Nephron progenitor cell (in vitro differentiated cells): ENCODE measurements at regions not wholly inside any gene's neighbourhood (a gene's known extent, or its start where the extent isn't known, plus 50 kb on each side); places are given as distances from the start of the nearest gene placed in this dataset.
A peak's percentile ranks its signal among the peaks of the same experiment; 100 is the strongest.

Experiments used
- DNase-seq: peaks from one replicate; pipeline ENCODE4 v3.0.0; 2021
- H3K27ac Mint-ChIP-seq: 2 replicates; pipeline ENCODE4 v1.8.0; 2021; ENCODE audit warnings: mild to moderate bottlenecking, moderate library complexity, mixed read lengths
- H3K27me3 Mint-ChIP-seq: 2 replicates; pipeline ENCODE4 v1.8.0; 2021; ENCODE audit warnings: mild to moderate bottlenecking, low read depth, mixed read lengths; ENCODE audit not compliant: poor library complexity
- H3K36me3 Mint-ChIP-seq: 2 replicates; pipeline ENCODE4 v1.8.0; 2021; ENCODE audit warnings: low read depth, mixed read lengths
- H3K4me1 Mint-ChIP-seq: 2 replicates; pipeline ENCODE4 v1.8.0; 2021; ENCODE audit warnings: mixed read lengths
- H3K4me3 Mint-ChIP-seq: 2 replicates; pipeline ENCODE4 v1.8.0; 2021; ENCODE audit warnings: mild to moderate bottlenecking, moderate library complexity, mixed read lengths
- H3K9me3 Mint-ChIP-seq: 2 replicates; pipeline ENCODE4 v1.8.0; 2021; ENCODE audit warnings: mild to moderate bottlenecking, moderate library complexity, mixed read lengths
- TF ChIP-seq, protein P1 (sequence below): fragments of 200-600 bp; sonication (generic); IDR thresholded peaks from 2 replicates; pipeline ENCODE4 v1.5.0; 2021; ENCODE audit warnings: antibody characterized with exemption

DNA sequence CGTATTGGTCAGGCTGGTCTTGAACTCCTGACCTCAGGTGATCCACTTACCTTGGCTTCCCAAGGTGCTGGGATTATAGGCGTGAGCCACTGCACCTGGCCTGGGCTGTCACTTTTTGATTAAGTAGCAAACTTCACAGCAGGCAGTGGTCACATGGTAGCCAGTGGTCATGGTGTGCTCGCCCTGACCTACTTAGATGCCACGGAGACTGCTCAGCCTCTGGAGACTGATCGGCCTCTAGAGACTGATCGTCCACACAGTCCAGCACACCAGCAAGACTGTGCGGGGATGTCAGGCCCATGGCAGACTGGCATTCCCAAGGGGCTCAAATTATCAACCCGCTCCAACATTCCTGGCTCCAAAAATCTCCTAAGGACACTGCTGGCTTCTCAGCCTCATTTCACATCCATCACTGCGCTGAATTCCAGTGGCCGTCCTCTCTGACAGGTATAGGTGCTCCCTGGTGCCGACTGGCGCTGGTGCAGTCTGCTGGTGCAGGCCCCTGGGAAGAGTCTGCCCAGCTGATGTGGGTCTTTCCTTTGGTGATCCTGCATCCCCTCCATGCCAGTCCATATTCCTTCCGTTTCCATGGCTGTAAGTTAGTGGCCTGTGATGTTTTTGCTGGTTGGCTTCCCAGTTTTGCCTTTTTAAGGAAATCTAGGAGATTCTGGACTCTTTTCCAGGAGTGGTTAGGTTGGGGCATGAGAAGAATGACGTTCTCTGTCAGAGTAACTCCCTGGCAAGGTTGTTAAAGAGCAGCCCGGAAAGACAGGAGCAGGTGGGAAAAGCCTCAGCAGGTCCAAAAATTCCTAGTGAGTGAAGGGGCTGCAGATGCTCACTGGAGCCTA lies 374.5 kb upstream of the HS6ST1 start:
- TF ChIP-seq, protein P1, sequence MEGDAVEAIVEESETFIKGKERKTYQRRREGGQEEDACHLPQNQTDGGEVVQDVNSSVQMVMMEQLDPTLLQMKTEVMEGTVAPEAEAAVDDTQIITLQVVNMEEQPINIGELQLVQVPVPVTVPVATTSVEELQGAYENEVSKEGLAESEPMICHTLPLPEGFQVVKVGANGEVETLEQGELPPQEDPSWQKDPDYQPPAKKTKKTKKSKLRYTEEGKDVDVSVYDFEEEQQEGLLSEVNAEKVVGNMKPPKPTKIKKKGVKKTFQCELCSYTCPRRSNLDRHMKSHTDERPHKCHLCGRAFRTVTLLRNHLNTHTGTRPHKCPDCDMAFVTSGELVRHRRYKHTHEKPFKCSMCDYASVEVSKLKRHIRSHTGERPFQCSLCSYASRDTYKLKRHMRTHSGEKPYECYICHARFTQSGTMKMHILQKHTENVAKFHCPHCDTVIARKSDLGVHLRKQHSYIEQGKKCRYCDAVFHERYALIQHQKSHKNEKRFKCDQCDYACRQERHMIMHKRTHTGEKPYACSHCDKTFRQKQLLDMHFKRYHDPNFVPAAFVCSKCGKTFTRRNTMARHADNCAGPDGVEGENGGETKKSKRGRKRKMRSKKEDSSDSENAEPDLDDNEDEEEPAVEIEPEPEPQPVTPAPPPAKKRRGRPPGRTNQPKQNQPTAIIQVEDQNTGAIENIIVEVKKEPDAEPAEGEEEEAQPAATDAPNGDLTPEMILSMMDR = no peak
- no peak for DNase-seq
- Mint-ChIP-seq H3K36me3 (no peaks in the 10 kb centered on the region), H3K4me3 (no peak overlapping the region), H3K9me3 (no peaks in the 10 kb centered on the region), H3K27ac (no peak overlapping the region), H3K4me1 (no peaks in the 10 kb centered on the region), H3K27me3 (peaks cover 25% of the 10 kb centered on the region)

DNA sequence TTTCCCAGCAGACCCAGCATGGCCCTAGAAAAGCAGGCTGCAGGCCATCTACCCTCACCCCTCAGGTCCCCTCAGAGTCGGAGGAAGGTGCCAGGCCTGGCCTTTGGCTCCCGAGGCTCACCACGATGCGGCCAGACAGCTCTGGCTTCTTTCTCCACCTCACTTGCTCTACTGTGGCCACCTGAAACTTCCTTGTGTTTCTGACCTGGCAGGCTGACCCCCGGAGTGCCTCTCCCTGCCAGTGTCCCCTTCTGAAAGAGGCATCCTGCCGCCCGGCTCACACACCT lies 375.0 kb upstream of the HS6ST1 start:
- TF ChIP-seq, protein P1 = no peak
- Mint-ChIP-seq H3K4me3 (no peak overlapping the region), H3K36me3 (no peaks in the 10 kb centered on the region), H3K9me3 (no peaks in the 10 kb centered on the region), H3K27ac (no peak overlapping the region), H3K27me3 (peaks cover 25% of the 10 kb centered on the region), H3K4me1 (no peaks in the 10 kb centered on the region)
- DNase-seq = no peak

DNA sequence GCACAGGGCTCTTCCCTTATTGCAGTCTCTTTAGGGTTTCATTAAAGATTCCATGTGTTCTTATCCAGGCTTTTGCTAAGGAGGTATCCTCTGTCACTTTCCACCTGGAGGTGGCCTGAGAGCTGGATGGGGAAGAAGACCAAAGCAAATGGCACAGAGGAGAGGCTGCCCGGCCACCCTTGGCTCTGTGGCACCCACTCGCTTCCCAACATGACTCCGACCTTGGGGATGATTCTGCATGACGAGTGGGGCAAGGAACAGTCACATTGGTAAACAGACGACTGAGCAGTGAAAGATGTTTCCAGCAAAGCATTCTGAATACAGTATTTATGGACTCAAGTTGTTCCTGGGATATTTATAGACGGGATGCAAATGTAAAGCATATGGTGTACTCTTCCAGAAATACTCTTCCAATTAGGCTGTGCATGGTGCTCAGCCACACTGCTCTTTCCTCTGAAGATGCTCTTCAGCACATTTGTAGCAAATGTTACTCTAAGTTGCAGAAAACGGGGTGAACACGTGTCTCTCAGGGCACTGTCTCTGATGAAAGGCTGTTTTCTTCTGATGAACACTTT lies 377.1 kb upstream of the HS6ST1 start:
- DNase-seq = no peak
- no peaks in the 10 kb centered on the region for H3K36me3 Mint-ChIP-seq
- H3K9me3 Mint-ChIP-seq = peaks cover 6% of the 10 kb centered on the region
- no peak overlapping the region for H3K4me3 Mint-ChIP-seq
- no peaks in the 10 kb centered on the region for H3K4me1 Mint-ChIP-seq
- H3K27me3 Mint-ChIP-seq = peaks cover 19% of the 10 kb centered on the region
- TF ChIP-seq, protein P1 = no peak
- peak overlapping the region; percentile 73 for H3K27ac Mint-ChIP-seq

DNA sequence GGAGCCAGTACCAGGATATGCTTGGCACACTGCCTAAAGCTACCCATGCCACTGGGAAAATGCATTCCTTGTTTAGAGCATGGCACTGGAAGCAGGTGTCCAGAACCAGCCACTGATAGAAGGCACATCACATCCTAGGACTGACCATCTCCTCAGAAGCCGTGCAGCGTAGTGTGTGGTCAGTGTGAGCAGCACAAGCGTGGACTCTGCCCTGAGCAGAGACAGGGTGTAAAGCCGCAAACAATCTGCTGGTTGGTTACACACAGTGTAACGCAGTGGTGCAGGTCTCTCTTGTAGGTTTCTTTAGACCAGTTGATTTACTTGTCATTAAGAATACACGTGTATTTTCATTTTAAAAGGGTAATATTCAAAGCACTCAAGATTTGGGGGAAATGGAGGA lies 377.8 kb upstream of the HS6ST1 start:
- Mint-ChIP-seq H3K4me3 (no peak overlapping the region), H3K36me3 (no peaks in the 10 kb centered on the region), H3K9me3 (peaks cover 6% of the 10 kb centered on the region), H3K27me3 (peaks cover 19% of the 10 kb centered on the region), H3K4me1 (no peaks in the 10 kb centered on the region), H3K27ac (no peak overlapping the region)
- no peak for DNase-seq
- TF ChIP-seq, protein P1 = no peak

DNA sequence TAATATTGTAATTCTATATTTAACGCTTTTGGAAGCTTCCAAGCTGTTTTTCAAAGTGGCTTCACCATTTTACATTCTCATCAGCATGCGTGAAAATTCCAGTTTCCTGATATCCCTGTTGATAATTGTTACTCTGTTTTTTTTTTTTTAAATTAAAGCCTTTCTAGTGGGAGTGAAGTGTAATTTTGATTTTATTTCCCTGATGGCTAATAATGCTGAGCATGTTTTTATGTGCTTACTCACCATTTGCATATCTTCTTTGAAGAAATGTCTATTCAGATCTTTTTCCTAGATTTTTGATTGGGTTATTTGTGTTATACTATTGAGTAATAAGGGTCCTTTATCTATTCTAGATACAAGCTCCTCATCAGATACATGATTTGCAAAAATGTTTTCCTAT lies 382.8 kb upstream of the HS6ST1 start:
- Mint-ChIP-seq H3K27ac (no peak overlapping the region), H3K4me1 (no peaks in the 10 kb centered on the region), H3K27me3 (peaks cover 4% of the 10 kb centered on the region), H3K4me3 (no peak overlapping the region), H3K9me3 (peaks cover 24% of the 10 kb centered on the region), H3K36me3 (no peaks in the 10 kb centered on the region)
- DNase-seq = no peak
- TF ChIP-seq, protein P1 = no peak

DNA sequence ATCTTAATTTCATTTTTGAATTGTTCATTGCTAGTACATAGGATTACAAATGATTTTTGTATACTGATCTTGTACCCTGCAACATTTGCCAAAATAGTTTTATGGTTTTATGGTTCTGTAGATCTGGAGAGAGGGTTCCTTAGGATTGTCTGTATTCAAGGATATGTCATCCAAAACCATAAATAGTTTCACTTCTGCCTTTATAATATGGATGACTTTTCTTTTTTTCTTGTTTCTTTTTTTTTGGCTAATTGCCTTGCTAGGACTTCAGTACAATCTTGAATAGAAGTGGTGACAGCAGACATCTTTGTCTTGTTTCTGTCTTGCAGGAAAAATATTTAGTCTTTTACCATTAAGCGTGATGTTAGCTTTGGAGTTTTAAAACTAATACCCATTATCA lies 383.9 kb upstream of the HS6ST1 start:
- Mint-ChIP-seq H3K9me3 (peaks cover 33% of the 10 kb centered on the region), H3K4me1 (no peaks in the 10 kb centered on the region), H3K4me3 (no peak overlapping the region), H3K36me3 (no peaks in the 10 kb centered on the region), H3K27ac (no peak overlapping the region), H3K27me3 (peaks cover under 1% of the 10 kb centered on the region)
- TF ChIP-seq, protein P1 = no peak
- no peak for DNase-seq
